ENCODE measurements at regions not wholly inside any gene's neighbourhood (a gene's known extent, or its start where the extent isn't known, plus 50 kb on each side); places are given as distances from the start of the nearest gene placed in this dataset.

- H3K4me1 ChIP-seq (ENCODE audit: control insufficient read depth in 2 of 2, insufficient read depth in 2 of 2, low read length in 2 of 2): no peaks in the 10 kb centered on the region
- H3K4me1 Mint-ChIP-seq: no peaks in the 10 kb centered on the region
- DNase-seq (no peak), ATAC-seq (ENCODE audit: low read depth) (no peak)
- H3K27ac ChIP-seq (ENCODE audit: low read length in 2 of 2): no peak overlapping the region
- H3K9me3 Mint-ChIP-seq (ENCODE audit: insufficient read depth): no peaks in the 10 kb centered on the region
- no peaks in the 10 kb centered on the region for H3K27me3 Mint-ChIP-seq
- no peak overlapping the region for H3K9ac ChIP-seq (ENCODE audit: low read length)
- TF ChIP-seq EZH2 (IDR thresholded peaks at IDR 0.05; ENCODE audit: borderline replicate concordance, insufficient read depth, low read depth, low read length, poor library complexity, severe bottlenecking) (no peak), CTCF (IDR thresholded peaks at IDR 0.05) (no peak)
- intact Hi-C loops (cut with micrococcal nuclease): no loop called here
- peaks cover 0 to 3% (median 0%) of the 10 kb centered on the region in 4 experiments for H3K27me3 ChIP-seq (replicated peaks in 1 of 4; ENCODE audit: control extremely low read depth in 1 of 4, control insufficient read depth in 3 of 4, insufficient read depth in 4 of 4, low read length in 3 of 4)
- H3K79me2 ChIP-seq (ENCODE audit: control insufficient read depth, insufficient read depth, low read length): no peaks in the 10 kb centered on the region
- H3K4me3 Mint-ChIP-seq: no peak overlapping the region
- no peak overlapping the region for H3K27ac Mint-ChIP-seq
- H3K4me2 ChIP-seq (replicated peaks; ENCODE audit: low read depth, low read length, poor library complexity, severe bottlenecking): no peak overlapping the region
- H3K4me3 ChIP-seq (ENCODE audit: control extremely low read depth in 1 of 5, extremely low read depth in 1 of 5, insufficient read depth in 1 of 5, low read depth in 2 of 5, low read length in 4 of 5): no peak overlapping the region
- no peak overlapping the region for H2AFZ ChIP-seq (ENCODE audit: insufficient read depth, low read depth, low read length, poor library complexity, severe bottlenecking)
- H4K20me1 ChIP-seq (ENCODE audit: control insufficient read depth, insufficient read depth, low read length, poor library complexity, severe bottlenecking): no peaks in the 10 kb centered on the region
- ChIA-PET POLR2A (no interaction called here), CTCF (no interaction called here)
- H3K36me3 ChIP-seq (replicated peaks in 1 of 2; ENCODE audit: control extremely low read depth in 1 of 2, control insufficient read depth in 1 of 2, extremely low read depth in 1 of 2, insufficient read depth in 2 of 2, low read length in 1 of 2): no peaks in the 10 kb centered on the region
- 90% methylated on average over 5 of the region's 8 CpGs for WGBS (ENCODE audit: insufficient coverage)
- H3K9me3 ChIP-seq (ENCODE audit: control extremely low read depth in 1 of 3, control insufficient read depth in 2 of 3, insufficient read depth in 1 of 3, low read length in 2 of 3): peaks cover 0 to 3% (median 0%) of the 10 kb centered on the region in 3 donors
Observed at GRCh38 chr16:65727534-65728137, 605.8 kb upstream of the CDH11 start.

- Histone ChIP-seq H4K20me1 (ENCODE audit: control insufficient read depth, insufficient read depth, low read length, poor library complexity, severe bottlenecking) (no peaks in the 10 kb centered on the region), H3K4me1 (ENCODE audit: control insufficient read depth in 2 of 2, insufficient read depth in 2 of 2, low read length in 2 of 2) (no peaks in the 10 kb centered on the region), H3K27me3 (replicated peaks in 1 of 4; ENCODE audit: control extremely low read depth in 1 of 4, control insufficient read depth in 3 of 4, insufficient read depth in 4 of 4, low read length in 3 of 4) (peaks cover 0 to 3% (median 0%) of the 10 kb centered on the region in 4 experiments), H3K4me2 (replicated peaks; ENCODE audit: low read depth, low read length, poor library complexity, severe bottlenecking) (no peak overlapping the region), H3K9ac (ENCODE audit: low read length) (no peak overlapping the region), H3K36me3 (replicated peaks in 1 of 2; ENCODE audit: control extremely low read depth in 1 of 2, control insufficient read depth in 1 of 2, extremely low read depth in 1 of 2, insufficient read depth in 2 of 2, low read length in 1 of 2) (no peaks in the 10 kb centered on the region), H3K9me3 (ENCODE audit: control extremely low read depth in 1 of 3, control insufficient read depth in 2 of 3, insufficient read depth in 1 of 3, low read length in 2 of 3) (peaks cover 0 to 3% (median 0%) of the 10 kb centered on the region in 3 donors), H3K4me3 (ENCODE audit: control extremely low read depth in 1 of 5, extremely low read depth in 1 of 5, insufficient read depth in 1 of 5, low read depth in 2 of 5, low read length in 4 of 5) (no peak overlapping the region), H2AFZ (ENCODE audit: insufficient read depth, low read depth, low read length, poor library complexity, severe bottlenecking) (no peak overlapping the region), H3K27ac (ENCODE audit: low read length in 2 of 2) (no peak overlapping the region), H3K79me2 (ENCODE audit: control insufficient read depth, insufficient read depth, low read length) (no peaks in the 10 kb centered on the region)
- DNase-seq (no peak), ATAC-seq (ENCODE audit: low read depth) (no peak)
- TF ChIP-seq CTCF (IDR thresholded peaks at IDR 0.05) (no peak), EZH2 (IDR thresholded peaks at IDR 0.05; ENCODE audit: borderline replicate concordance, insufficient read depth, low read depth, low read length, poor library complexity, severe bottlenecking) (no peak)
- CTCF ChIA-PET: no interaction called here
- Mint-ChIP-seq H3K4me3 (no peak overlapping the region), H3K4me1 (no peaks in the 10 kb centered on the region), H3K27ac (no peak overlapping the region), H3K9me3 (ENCODE audit: insufficient read depth) (peaks cover 3% of the 10 kb centered on the region), H3K27me3 (no peaks in the 10 kb centered on the region)
- POLR2A ChIA-PET: no interaction called here
- intact Hi-C loops (cut with micrococcal nuclease): no loop called here
- 90% methylated on average over 2 of the region's 5 CpGs for WGBS (ENCODE audit: insufficient coverage)
Observed at GRCh38 chr16:65725156-65725845, 603.4 kb upstream of the CDH11 start.
